H9 (cell line): ENCODE measurements at regions not wholly inside any gene's neighbourhood (a gene's known extent, or its start where the extent isn't known, plus 50 kb on each side); places are given as distances from the start of the nearest gene placed in this dataset.

Experiments used
- DNase-seq: peaks from one replicate; pipeline ENCODE4 v3.0.0-alpha.2; 2017
- H2AFZ ChIP-seq: one replicate; pipeline ENCODE4 v1.6.1; 2013; ENCODE audit warnings: mild to moderate bottlenecking, low read length, control low read depth, moderate library complexity
- H2AK5ac ChIP-seq: 2 replicates; pipeline ENCODE4 v1.6.1; 2013; ENCODE audit warnings: low read length, control low read depth, mixed read lengths; ENCODE audit not compliant: insufficient read length
- H2BK120ac ChIP-seq: one replicate; pipeline ENCODE4 v1.6.1; 2013; ENCODE audit warnings: low read depth, mild to moderate bottlenecking, low read length, control low read depth, inconsistent platforms; ENCODE audit not compliant: poor library complexity, severe bottlenecking
- H2BK12ac ChIP-seq: 2 replicates; pipeline ENCODE4 v1.6.1; 2013; ENCODE audit warnings: low read length, control low read depth, mixed read lengths, low read depth; ENCODE audit not compliant: insufficient read length
- H2BK15ac ChIP-seq: 2 replicates; pipeline ENCODE4 v1.6.1; 2013; ENCODE audit warnings: low read depth, low read length, control low read depth
- H2BK20ac ChIP-seq: one replicate; pipeline ENCODE4 v1.6.1; 2013; ENCODE audit warnings: low read depth, mild to moderate bottlenecking, low read length, control low read depth, inconsistent platforms; ENCODE audit not compliant: poor library complexity, severe bottlenecking
- H2BK5ac ChIP-seq: 2 replicates; pipeline ENCODE4 v1.6.1; 2013; ENCODE audit warnings: low read length, control low read depth, mixed read lengths; ENCODE audit not compliant: insufficient read length
- H3K14ac ChIP-seq: 2 replicates; pipeline ENCODE4 v1.6.1; 2013; ENCODE audit warnings: low read length, control low read depth; ENCODE audit not compliant: insufficient read depth
- H3K18ac ChIP-seq: 2 replicates; pipeline ENCODE4 v1.6.1; 2013; ENCODE audit warnings: low read depth, mild to moderate bottlenecking, mixed read lengths, low read length, control low read depth; ENCODE audit not compliant: insufficient read length
- H3K23ac ChIP-seq: 2 replicates; pipeline ENCODE4 v1.6.1; 2013; ENCODE audit warnings: low read length, control low read depth, mixed read lengths, low read depth; ENCODE audit not compliant: insufficient read length
- H3K23me2 ChIP-seq: 2 replicates; pipeline ENCODE4 v1.6.1; 2013; ENCODE audit warnings: low read depth, mild to moderate bottlenecking, mixed read lengths, low read length, control low read depth; ENCODE audit not compliant: insufficient read length, poor library complexity, severe bottlenecking
- H3K27ac ChIP-seq: 2 replicates; pipeline ENCODE4 v1.5.1; 2013; ENCODE audit warnings: low read length, control low read depth, mixed read lengths, low read depth; ENCODE audit not compliant: insufficient read length
- H3K27me3 ChIP-seq: 2 replicates; pipeline ENCODE4 v1.6.1; 2013; ENCODE audit warnings: low read length, control low read depth, inconsistent platforms; ENCODE audit not compliant: insufficient read depth
- H3K4ac ChIP-seq: 2 replicates; pipeline ENCODE4 v1.6.1; 2013; ENCODE audit warnings: low read depth, mild to moderate bottlenecking, control low read depth, inconsistent platforms, low read length, moderate library complexity
- H3K4me1 ChIP-seq: 2 replicates; pipeline ENCODE4 v1.6.1; 2013; ENCODE audit warnings: low read length, control low read depth, inconsistent platforms; ENCODE audit not compliant: insufficient read depth
- H3K4me2 ChIP-seq: 2 replicates; pipeline ENCODE4 v1.6.1; 2013; ENCODE audit warnings: low read length, control low read depth, mixed read lengths; ENCODE audit not compliant: insufficient read length, insufficient read depth
- H3K56ac ChIP-seq: 2 replicates; pipeline ENCODE4 v1.6.1; 2013; ENCODE audit warnings: low read depth, mild to moderate bottlenecking, mixed read lengths, low read length, control low read depth; ENCODE audit not compliant: insufficient read length
- H3K79me1 ChIP-seq: 2 replicates; pipeline ENCODE4 v1.6.1; 2013; ENCODE audit warnings: low read depth, mild to moderate bottlenecking, moderate library complexity, low read length, control low read depth, inconsistent platforms; ENCODE audit not compliant: insufficient read depth, poor library complexity, severe bottlenecking
- H3K79me2 ChIP-seq: 2 replicates; pipeline ENCODE4 v1.6.1; 2013; ENCODE audit warnings: low read length, control low read depth, inconsistent platforms; ENCODE audit not compliant: insufficient read depth
- H3K9ac ChIP-seq: 2 replicates; pipeline ENCODE4 v1.6.1; 2013; ENCODE audit warnings: low read length, control low read depth, mixed read lengths; ENCODE audit not compliant: insufficient read length; ENCODE audit errors: extremely low read depth
- H3K9me3 ChIP-seq: one replicate; pipeline ENCODE4 v1.6.1; 2013; ENCODE audit warnings: low read depth, low read length, inconsistent platforms; ENCODE audit not compliant: control insufficient read depth
- H3T11ph ChIP-seq: one replicate; pipeline ENCODE4 v1.6.1; 2013; ENCODE audit warnings: mild to moderate bottlenecking, low read length, control low read depth, inconsistent platforms
- H4K20me1 ChIP-seq: one replicate; pipeline ENCODE4 v1.6.1; 2013; ENCODE audit not compliant: control insufficient read depth, insufficient read length, insufficient read depth
- H4K5ac ChIP-seq: 2 replicates; pipeline ENCODE4 v1.6.1; 2013; ENCODE audit warnings: low read depth, mild to moderate bottlenecking, mixed read lengths, low read length, control low read depth; ENCODE audit not compliant: insufficient read length
- H4K8ac ChIP-seq: replicated peaks from 2 replicates; pipeline ENCODE4 v1.6.1; 2013; ENCODE audit warnings: low read length, control low read depth, mixed read lengths, low read depth; ENCODE audit not compliant: insufficient read length
- H4K91ac ChIP-seq: 2 replicates; pipeline ENCODE4 v1.6.1; 2013; ENCODE audit warnings: low read depth, mild to moderate bottlenecking, moderate library complexity, mixed read lengths, low read length, control low read depth; ENCODE audit not compliant: insufficient read length
- H3K27ac Mint-ChIP-seq, 3 experiments: 2 replicates in 2 of 3; 3 replicates in 1 of 3; pipeline ENCODE4 v1.8.0; 2020 to 2021; ENCODE audit warnings: mixed read lengths in 3 of 3, mild to moderate bottlenecking in 1 of 3, moderate library complexity in 1 of 3
- H3K27me3 Mint-ChIP-seq: 2 replicates; pipeline ENCODE4 v1.8.0; 2021; ENCODE audit warnings: low read depth, mild to moderate bottlenecking, moderate library complexity, mixed read lengths
- H3K36me3 Mint-ChIP-seq, 3 experiments: 2 replicates in 2 of 3; 3 replicates in 1 of 3; pipeline ENCODE4 v1.8.0; 2020 to 2021; ENCODE audit warnings: low read depth in 3 of 3, mixed read lengths in 3 of 3; ENCODE audit not compliant: insufficient read depth in 1 of 3
- H3K4me1 Mint-ChIP-seq, 2 experiments: 2 replicates each; pipeline ENCODE4 v1.8.0; 2020; ENCODE audit warnings: mixed read lengths in 2 of 2
- H3K4me3 Mint-ChIP-seq, 2 experiments: 2 replicates in 1 of 2; 3 replicates in 1 of 2; pipeline ENCODE4 v1.8.0; 2020 to 2021; ENCODE audit warnings: mild to moderate bottlenecking in 2 of 2, mixed read lengths in 2 of 2, moderate library complexity in 1 of 2
- H3K9me3 Mint-ChIP-seq, 2 experiments: 2 replicates in 1 of 2; 3 replicates in 1 of 2; pipeline ENCODE4 v1.8.0; 2020; ENCODE audit warnings: mild to moderate bottlenecking in 2 of 2, mixed read lengths in 2 of 2, moderate library complexity in 1 of 2
- CTCF ChIP-seq: fragments of 200-600 bp; sonication (generic); conservative IDR thresholded peaks from 3 replicates; pipeline ENCODE4 v1.8.0; 2021; ENCODE audit warnings: antibody characterized with exemption, mild to moderate bottlenecking
- WGBS: extraction: QIAGEN DNeasy Blood & Tissue Kit; methylation state at CpG from one replicate; pipeline ENCODE4 v1.1.7; 2013; ENCODE audit warnings: missing lambda C conversion rate, low lambda C conversion rate, mixed read lengths; ENCODE audit not compliant: insufficient read length; ENCODE audit errors: extremely low coverage; 5-methylcytosine and 5-hydroxymethylcytosine counted together

DNA sequence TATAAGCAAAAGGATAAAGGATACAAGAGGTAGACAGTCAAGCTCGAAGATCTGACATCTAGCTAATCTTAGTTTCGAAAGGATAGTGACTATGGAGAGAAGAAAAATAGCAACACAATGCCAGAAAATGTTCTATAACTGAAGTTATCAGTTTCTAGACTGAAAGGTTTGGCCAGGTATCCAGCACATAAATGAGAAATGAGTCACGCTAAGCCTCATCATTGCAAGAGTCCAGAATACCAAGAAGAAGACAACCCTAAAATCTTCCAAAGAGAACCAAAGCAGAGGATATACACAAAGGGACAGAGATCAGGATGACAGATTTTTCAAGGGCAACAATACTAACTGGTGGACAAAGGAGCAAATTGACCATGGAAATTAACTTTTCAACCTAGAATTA is 237.0 kb downstream of the POSTN start:
- Histone ChIP-seq H3K4me2 (no peak overlapping the region), H3K56ac (no peak overlapping the region)
- WGBS, result no CpG with 5 or more reads among the region's 3 CpGs

More for the DNA sequence above, 237.0 kb downstream of the POSTN start:
- Histone ChIP-seq H2AK5ac (no peak overlapping the region), H2BK15ac (no peak overlapping the region), H4K20me1 (no peaks in the 10 kb centered on the region), H3K4me1 (no peaks in the 10 kb centered on the region), H4K8ac (no peak overlapping the region), H2BK5ac (no peak overlapping the region), H3K27ac (no peak overlapping the region), H3K18ac (no peak overlapping the region), H3K23me2 (no peaks in the 10 kb centered on the region), H2BK120ac (no peak overlapping the region), H4K5ac (no peak overlapping the region), H3K14ac (no peak overlapping the region), H3T11ph (no peak overlapping the region), H4K91ac (no peak overlapping the region), H3K9me3 (no peaks in the 10 kb centered on the region), H3K27me3 (no peaks in the 10 kb centered on the region), H3K79me1 (no peaks in the 10 kb centered on the region), H2BK12ac (no peak overlapping the region), H2BK20ac (no peak overlapping the region), H3K4ac (no peak overlapping the region), H3K23ac (no peak overlapping the region), H2AFZ (no peak overlapping the region), H3K79me2 (no peaks in the 10 kb centered on the region), H3K9ac (no peak overlapping the region)
- H3K27ac Mint-ChIP-seq, result no peak overlapping the region
- H3K4me3 Mint-ChIP-seq, result no peak overlapping the region
- H3K9me3 Mint-ChIP-seq, result no peaks in the 10 kb centered on the region
- H3K36me3 Mint-ChIP-seq, result no peaks in the 10 kb centered on the region
- no peak for DNase-seq
- H3K4me1 Mint-ChIP-seq, result 0 out of 4 replicates have a peak, but pooled peaks cover 0 to 2% of the 10 kb centered on the region in 2 experiments
- no peak for TF ChIP-seq CTCF
- H3K27me3 Mint-ChIP-seq, result peaks cover 2% of the 10 kb centered on the region
